ENCODE measurements at regions not wholly inside any gene's neighbourhood (a gene's known extent, or its start where the extent isn't known, plus 50 kb on each side); places are given as distances from the start of the nearest gene placed in this dataset.

DNA sequence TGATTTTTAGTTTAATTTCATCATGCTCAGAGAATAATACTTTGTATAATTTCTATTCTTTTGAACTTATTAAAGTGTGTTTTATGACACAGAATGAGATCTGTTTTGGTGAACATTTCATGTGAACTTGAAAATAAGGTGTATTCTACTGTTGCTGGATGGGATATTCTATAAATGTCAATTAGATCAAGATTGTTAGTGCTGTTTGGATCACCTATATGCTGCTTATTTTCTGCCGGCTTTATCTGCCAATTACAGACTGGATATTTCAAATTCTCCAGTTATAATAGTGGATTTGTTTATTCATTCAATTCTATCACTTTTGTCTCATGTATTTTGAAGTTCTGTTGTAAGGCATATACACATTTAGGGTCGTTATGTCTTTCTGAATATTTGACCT is 720.7 kb upstream of the RIOK2 start:
- TF ChIP-seq, protein P1, sequence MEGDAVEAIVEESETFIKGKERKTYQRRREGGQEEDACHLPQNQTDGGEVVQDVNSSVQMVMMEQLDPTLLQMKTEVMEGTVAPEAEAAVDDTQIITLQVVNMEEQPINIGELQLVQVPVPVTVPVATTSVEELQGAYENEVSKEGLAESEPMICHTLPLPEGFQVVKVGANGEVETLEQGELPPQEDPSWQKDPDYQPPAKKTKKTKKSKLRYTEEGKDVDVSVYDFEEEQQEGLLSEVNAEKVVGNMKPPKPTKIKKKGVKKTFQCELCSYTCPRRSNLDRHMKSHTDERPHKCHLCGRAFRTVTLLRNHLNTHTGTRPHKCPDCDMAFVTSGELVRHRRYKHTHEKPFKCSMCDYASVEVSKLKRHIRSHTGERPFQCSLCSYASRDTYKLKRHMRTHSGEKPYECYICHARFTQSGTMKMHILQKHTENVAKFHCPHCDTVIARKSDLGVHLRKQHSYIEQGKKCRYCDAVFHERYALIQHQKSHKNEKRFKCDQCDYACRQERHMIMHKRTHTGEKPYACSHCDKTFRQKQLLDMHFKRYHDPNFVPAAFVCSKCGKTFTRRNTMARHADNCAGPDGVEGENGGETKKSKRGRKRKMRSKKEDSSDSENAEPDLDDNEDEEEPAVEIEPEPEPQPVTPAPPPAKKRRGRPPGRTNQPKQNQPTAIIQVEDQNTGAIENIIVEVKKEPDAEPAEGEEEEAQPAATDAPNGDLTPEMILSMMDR (IDR thresholded peaks at IDR 0.05; ENCODE audit: extremely low read depth, insufficient read depth, missing control alignments): no peak
- in situ Hi-C loops (cut with MboI; ENCODE audit: low pct_unique_long_range_greater_than_20kb, low sequenced_read_pairs, unreplicated experiment): no loop called here
- no peak for DNase-seq (ENCODE audit: low spot score)

DNA sequence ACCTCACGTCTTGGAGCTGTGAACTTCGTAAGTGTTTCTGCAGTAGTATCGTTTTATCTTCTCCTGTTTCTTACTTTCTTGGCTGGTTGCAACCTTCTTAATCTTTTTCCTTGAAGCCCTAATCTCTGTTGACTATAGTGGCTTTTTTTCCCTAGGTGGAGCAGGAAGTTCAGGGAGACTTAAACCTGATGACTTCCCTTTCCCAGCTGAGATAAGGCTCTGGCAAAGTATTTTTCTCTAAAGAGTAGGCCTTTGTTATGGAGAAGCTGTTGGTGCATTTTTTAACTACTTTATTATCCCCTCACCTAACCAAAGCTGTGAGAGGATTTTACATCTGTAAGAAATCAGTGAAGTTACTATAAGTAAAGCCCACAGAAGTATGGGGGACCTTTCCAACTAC is 723.1 kb upstream of the RIOK2 start:
- DNase-seq (ENCODE audit: low spot score): no peak
- TF ChIP-seq, protein P1 (IDR thresholded peaks at IDR 0.05; ENCODE audit: extremely low read depth, insufficient read depth, missing control alignments): no peak
- in situ Hi-C loops (cut with MboI; ENCODE audit: low pct_unique_long_range_greater_than_20kb, low sequenced_read_pairs, unreplicated experiment): no loop called here

DNA sequence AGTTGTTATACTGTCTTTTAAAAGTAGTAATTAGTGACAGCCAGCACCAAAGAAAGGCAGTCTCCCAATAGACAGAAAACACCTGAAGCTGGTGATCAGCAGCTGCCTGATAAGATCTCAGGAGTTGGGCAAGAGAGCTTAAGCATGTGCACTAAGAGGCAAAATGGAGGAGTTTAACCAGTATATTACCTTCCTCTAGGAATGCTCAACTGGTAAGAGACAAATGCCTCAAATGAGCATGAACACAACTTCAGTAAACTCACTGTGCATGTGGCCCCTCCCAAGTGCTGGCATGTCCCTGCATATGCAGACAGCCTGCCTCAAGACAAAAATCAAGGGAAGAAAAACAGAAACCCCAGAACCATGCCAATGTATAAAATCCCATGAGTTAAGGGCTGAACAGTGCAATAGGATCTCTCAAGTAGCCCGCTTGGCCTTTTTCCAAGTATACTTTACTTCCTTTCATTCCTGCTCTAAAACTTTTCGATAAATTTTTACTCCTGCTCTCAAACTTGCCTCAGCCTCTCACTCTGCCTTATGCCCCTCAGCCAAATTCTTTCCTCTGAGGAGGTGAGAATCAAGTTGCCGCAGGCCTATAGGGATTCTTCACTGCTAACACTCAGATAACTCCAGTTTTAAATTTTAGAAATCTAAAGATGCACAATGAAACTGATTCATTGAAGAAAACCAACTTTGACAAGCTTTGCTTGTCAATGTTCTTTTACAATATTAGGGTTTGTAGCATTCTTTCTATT is 724.8 kb upstream of the RIOK2 start:
- in situ Hi-C loops (cut with MboI; ENCODE audit: low pct_unique_long_range_greater_than_20kb, low sequenced_read_pairs, unreplicated experiment): no loop called here
- TF ChIP-seq, protein P1 (IDR thresholded peaks at IDR 0.05; ENCODE audit: extremely low read depth, insufficient read depth, missing control alignments): no peak
- DNase-seq (ENCODE audit: low spot score): no peak

DNA sequence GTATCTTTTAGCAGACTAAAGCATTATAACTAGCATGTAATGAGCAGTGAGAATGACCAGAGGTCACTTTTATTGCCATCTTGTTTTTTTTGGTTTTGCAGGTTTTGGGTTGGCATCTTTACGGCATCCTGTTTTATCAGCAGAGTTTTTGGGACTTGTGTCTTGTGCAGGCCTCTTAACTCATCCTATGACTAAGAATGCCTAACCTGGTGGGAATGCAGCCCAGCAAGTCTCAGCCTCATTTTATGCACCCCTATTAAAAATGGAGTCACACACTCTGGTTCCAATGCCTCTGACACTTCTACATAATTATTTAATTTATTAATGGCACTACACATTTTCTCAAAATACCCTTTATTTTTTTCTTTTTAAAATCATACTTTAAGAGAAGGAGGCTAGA is 726.5 kb upstream of the RIOK2 start:
- no peak for DNase-seq (ENCODE audit: low spot score)
- TF ChIP-seq, protein P1 (IDR thresholded peaks at IDR 0.05; ENCODE audit: extremely low read depth, insufficient read depth, missing control alignments): no peak
- in situ Hi-C loops (cut with MboI; ENCODE audit: low pct_unique_long_range_greater_than_20kb, low sequenced_read_pairs, unreplicated experiment): no loop called here

DNA sequence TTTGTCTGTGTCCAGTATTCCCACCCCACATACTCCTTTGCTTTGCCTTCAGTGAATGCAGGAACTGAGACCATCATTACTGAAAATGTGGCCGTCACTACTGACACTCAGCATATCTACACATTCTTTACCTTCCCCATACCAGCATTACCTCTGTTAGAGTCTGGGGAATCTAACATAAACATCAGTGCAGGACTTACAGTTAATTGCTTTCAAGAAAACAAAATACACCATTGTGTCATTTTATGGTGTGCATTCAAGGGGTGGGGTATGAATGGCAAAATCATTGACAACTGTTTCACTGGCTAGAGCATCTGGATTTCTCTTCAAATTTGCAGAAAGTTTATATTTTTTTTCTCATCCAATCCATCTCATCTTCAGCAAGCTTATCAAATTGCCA is 731.4 kb upstream of the RIOK2 start:
- in situ Hi-C loops (cut with MboI; ENCODE audit: low pct_unique_long_range_greater_than_20kb, low sequenced_read_pairs, unreplicated experiment): no loop called here

DNA sequence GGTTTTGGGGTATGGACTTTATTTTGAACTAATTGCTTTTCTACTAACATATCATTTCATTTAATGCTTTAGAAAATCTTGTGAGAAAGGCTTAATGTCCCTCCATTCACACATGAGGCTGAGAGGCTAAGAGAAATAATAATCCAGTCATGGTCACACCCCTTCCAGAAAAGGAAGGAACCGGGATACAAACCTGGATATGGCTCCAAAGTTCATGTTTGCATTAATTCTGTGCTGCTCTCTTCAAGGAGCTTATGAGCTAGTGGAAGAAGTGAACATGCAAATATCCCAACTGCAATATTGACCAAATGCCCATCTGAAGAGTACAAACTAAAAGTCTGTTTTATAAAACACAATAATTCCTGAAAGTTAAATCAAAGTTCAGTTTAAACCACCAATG is 732.1 kb upstream of the RIOK2 start:
- no peak for DNase-seq (ENCODE audit: low spot score)
- in situ Hi-C loops (cut with MboI; ENCODE audit: low pct_unique_long_range_greater_than_20kb, low sequenced_read_pairs, unreplicated experiment): no loop called here
- TF ChIP-seq, protein P1 (IDR thresholded peaks at IDR 0.05; ENCODE audit: extremely low read depth, insufficient read depth, missing control alignments): no peak

More for the DNA sequence above, 731.4 kb upstream of the RIOK2 start:
- no peak for DNase-seq (ENCODE audit: low spot score)
- TF ChIP-seq, protein P1 (IDR thresholded peaks at IDR 0.05; ENCODE audit: extremely low read depth, insufficient read depth, missing control alignments): no peak

Measured in GM13977 (cell line).